Prostate gland (tissue), 2 donors: ENCODE measurements at regions not wholly inside any gene's neighbourhood (a gene's known extent, or its start where the extent isn't known, plus 50 kb on each side); places are given as distances from the start of the nearest gene placed in this dataset.

ENCODE experiments used
- POLR2A ChIP-seq: fragments of 450-650 bp; IDR thresholded peaks from one replicate; pipeline ENCODE4 v1.6.1; 2016; ENCODE audit warnings: antibody characterized with exemption, mild to moderate bottlenecking
- TF ChIP-seq, protein P1 (sequence below), 4 experiments: fragments of 200-600 bp in 2 of 4; fragments of 450-650 bp in 2 of 4; sonication (generic) in 2 of 4; IDR thresholded peaks; 1 replicate in 3 of 4; 2 replicates in 1 of 4; pipeline ENCODE4 v1.5.1; 2016 to 2019; ENCODE audit warnings: antibody characterized with exemption in 4 of 4, mild to moderate bottlenecking in 2 of 4, moderate library complexity in 2 of 4

GRCh38 chr2:108169982-108170625 lies 69.7 kb upstream of the SULT1C3 start:
- TF ChIP-seq, protein P1, sequence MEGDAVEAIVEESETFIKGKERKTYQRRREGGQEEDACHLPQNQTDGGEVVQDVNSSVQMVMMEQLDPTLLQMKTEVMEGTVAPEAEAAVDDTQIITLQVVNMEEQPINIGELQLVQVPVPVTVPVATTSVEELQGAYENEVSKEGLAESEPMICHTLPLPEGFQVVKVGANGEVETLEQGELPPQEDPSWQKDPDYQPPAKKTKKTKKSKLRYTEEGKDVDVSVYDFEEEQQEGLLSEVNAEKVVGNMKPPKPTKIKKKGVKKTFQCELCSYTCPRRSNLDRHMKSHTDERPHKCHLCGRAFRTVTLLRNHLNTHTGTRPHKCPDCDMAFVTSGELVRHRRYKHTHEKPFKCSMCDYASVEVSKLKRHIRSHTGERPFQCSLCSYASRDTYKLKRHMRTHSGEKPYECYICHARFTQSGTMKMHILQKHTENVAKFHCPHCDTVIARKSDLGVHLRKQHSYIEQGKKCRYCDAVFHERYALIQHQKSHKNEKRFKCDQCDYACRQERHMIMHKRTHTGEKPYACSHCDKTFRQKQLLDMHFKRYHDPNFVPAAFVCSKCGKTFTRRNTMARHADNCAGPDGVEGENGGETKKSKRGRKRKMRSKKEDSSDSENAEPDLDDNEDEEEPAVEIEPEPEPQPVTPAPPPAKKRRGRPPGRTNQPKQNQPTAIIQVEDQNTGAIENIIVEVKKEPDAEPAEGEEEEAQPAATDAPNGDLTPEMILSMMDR (IDR thresholded peaks at IDR 0.05) = peak in 1 of 4 experiments; percentile 29
- no peak for TF ChIP-seq POLR2A
